ENCODE measurements at regions not wholly inside any gene's neighbourhood (a gene's known extent, or its start where the extent isn't known, plus 50 kb on each side); places are given as distances from the start of the nearest gene placed in this dataset.

DNA sequence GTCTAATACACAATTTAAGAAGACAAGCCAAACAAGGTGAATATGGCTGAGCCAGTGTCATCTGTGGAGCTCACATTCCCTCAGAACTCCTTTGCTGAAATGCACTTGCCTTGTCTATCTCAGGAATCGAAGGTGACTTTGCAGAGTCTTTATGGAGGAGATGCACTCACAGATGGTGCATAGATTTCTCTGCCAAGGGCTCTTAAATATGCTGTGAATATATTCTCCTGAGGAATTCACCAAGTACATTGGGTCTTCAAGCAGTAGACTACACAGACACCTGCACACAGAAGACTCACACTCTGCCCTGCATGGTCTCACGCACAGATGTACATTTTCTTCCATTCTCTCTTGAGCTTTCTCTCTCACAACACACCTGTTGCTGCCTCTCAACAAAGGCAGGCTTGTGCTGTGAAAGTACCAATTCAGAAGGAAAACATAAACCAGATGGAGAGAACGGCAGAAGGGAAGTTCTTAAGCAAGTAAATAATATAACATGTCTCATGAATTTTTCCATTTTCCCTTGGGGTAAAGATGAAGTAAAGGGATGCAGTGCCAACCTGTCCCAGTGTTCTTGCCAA, 174.7 kb downstream of the DLEU7 start:
- DNase-seq, result no peak

DNA sequence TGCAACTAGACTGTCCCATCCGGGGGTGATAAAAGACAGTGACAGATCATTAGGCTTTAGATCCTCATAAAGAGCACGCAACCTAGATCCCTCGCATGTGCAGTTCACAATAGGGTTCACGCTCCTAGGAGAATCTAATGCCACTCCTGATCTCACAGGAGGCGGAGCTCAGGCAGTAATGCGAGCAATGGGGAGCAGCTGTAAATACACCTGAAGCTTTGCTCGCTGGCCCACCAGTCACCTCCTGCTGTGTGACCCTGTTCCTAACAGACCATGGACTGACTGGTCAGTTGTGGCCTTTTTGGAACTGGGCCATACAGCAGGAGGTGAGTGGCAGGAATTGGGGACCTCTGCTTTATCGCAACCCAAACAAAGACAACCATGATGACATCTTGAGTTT, 173.2 kb downstream of the DLEU7 start:
- DNase-seq, result no peak

GRCh38 chr13:50670847-50671496, 172.5 kb downstream of the DLEU7 start:
- DNase-seq, result no peak

DNA sequence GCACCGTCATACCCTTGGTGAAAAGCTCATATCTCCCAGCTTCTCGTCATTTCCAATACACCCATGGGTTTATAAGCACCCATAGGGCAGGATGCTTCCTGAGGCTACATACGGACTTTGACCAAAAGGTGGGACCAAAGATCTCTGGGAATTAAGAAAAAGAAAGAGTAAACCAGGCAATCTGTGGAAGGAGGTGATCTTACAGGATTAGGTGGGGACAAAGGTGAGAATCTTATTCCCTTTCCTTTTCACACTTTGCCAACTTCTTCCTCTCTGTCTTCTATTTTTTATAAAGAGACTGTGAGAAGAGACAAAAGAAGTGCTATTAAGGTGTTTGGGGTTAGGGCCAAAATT, 172.0 kb downstream of the DLEU7 start:
- DNase-seq, result no peak

GRCh38 chr13:50672025-50672424, 171.5 kb downstream of the DLEU7 start:
- DNase-seq, result no peak

- no peak for DNase-seq
These were observed 167.8 kb downstream of the DLEU7 start for GRCh38 chr13:50675651-50676050.

DNA sequence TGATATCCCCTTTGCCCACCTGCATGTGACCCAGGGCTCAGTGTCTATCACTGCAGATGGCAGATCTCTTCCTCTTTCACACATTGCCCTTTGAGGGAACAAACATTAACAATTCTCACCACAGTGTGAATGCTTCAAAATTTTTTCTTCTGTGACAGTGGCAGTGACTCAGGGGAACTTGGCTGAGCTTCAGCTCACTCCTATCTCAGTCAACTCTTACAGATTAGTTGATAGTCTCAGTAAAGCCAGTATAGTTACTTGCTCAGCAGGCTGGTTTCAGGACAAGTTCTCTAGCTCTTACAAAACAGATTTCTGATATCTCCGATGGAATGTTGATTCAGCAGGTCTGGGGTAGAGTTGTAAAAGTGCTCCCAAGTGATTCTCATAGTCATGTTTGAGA, 166.9 kb downstream of the DLEU7 start:
- DNase-seq, result no peak

DNA sequence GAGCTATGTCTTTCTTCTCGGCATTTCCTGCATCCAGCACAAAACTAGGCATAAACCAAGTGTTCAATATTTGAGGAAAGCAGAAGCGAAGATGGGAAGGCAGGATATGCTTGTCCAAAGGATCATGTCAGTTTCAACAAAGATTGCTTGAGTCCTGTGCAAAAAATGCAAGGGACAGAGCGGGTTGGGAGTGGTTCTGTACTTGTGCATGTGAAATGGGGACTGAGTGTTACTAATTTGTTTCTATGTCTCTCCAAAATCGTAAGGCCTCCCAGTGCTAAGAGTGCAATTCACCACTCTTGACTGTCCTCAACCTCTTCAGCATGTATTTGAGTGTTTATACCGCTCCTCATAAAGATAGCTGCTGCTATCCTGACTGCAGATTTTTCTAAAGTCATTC, 166.2 kb downstream of the DLEU7 start:
- DNase-seq, result no peak

GRCh38 chr13:50677687-50678463, 165.6 kb downstream of the DLEU7 start:
- no peak for DNase-seq

DNA sequence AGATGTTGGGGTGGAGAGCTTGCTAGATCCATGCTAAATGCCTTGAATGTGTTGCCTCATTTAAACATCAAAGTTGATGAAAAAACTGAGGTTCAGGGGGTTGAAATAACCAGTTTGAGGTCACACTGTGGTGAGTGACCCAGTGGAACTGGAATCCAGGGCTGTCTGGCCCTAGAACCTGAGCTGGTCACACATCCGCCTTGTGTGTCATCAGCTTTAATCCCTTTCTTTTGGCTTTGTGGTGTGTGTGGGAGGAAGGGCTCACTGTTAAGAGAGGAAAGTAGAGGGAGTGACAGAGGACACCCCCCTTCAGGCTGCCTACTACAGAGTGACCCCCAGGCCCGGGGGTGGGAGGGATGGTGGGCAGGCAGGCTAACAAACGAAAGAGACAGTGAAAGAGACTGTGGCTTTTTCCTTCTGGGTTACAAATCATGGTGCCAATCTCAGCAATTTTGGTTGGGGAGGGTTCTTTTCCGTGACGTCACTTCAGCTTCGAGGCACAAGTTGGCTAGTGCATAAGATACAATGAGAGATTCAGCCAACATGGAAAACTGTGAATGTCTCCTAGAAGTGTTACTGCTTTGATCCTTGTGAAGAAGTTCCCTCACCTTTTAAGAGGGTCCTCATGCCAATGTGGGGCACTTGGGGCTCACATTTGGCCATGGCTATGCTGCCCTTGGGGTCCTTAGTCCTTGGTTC, 164.9 kb downstream of the DLEU7 start:
- DNase-seq, result no peak

- DNase-seq, result no peak
These were observed 164.2 kb downstream of the DLEU7 start for GRCh38 chr13:50679321-50679720.

DNA sequence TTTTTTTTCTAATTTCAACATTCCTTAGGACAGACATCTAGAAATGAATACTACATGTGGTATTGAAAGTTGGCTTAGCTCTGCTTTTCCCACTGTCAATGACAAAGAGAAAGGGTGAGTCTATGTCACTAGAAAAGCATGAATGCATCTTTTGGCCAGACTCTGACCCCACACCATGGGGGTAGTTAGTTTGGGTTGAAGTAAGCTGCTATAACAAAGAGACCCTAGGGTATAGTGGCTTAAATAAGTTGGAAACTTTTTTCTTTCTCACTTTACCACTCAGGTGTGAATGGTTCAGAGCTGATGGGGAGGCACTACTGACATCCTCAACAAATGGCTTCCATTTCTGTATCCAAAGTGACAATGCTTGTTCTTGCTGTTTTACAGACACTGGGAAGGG, 161.5 kb downstream of the DLEU7 start:
- DNase-seq, result no peak

DNA sequence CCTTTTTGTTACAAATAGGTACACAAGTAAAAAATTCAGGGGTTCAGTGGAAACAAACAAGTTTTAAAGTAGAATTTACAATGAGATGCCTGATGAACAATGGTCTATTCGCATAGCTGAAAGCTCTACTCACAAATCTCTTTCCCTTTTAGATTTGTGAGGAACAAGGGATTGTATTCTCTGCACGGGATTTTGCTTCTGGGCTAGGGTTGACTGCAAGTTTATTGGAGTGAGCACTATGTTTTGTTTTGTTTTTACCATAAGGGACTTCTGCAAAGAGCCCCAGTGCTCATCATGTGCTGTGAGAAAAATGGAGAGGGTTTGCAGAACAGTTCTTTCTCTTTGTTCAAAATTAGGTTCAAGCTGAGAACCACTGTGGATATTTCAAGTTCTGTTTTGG, 160.5 kb downstream of the DLEU7 start:
- DNase-seq, result no peak

- no peak for DNase-seq
These were observed 159.1 kb downstream of the DLEU7 start for GRCh38 chr13:50684366-50684765.

DNA sequence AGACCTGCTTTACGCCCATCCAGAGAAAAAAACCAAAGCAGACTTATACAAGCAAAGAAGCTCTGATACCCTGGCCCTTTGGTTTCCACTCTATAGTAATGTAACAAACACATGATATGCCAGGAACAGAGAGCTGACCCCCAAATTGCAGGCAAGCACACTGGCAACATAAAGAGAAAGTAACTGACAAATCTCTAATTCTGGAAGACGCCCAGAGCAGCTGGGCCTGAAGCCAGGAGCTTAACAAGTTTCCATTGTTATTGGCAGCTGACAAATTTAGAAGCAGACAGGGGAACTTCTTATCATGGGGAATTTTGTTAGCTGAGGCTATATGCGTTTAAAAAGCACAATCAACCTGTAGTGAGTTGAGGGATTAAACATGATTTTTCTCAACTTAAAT, 158.0 kb downstream of the DLEU7 start:
- no peak for DNase-seq

DNA sequence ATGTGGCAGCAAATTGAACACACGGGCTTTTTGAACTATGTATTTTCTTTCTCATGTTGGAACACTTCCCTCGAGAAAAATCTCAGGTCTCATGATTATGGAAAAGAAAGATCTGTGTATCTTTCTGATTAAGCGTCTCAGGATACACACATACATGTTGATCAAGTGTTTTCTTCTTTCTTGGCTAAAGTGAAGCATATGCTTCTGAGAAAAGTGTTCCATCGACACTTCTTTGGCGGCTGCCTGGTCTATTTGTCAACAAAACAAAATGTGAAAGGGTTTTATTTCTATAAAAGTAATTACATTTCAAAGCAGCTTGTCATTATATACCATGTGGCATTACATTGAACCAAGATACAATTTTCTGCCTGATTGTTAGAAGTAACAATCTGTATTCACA, 157.5 kb downstream of the DLEU7 start:
- DNase-seq, result no peak

DNA sequence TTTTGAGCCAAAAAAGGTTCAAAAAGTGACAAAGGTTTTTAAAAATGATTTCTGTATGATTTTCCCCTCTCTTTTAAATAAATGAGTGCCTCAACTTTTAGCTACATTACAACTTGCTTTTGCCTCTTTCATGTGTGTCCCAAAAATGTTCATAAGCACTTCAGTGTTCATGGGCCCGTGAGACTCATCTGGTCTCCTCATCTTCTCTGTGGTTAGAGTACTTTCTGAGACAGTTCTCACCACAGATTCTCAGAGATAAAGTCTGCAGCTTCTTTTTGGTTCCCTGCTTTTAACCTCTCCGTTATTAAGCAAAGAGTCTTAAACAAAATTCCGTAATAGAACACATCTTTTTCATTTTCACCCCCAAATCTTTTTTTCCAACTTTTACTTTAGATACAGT, 156.9 kb downstream of the DLEU7 start:
- DNase-seq, result no peak

DNA sequence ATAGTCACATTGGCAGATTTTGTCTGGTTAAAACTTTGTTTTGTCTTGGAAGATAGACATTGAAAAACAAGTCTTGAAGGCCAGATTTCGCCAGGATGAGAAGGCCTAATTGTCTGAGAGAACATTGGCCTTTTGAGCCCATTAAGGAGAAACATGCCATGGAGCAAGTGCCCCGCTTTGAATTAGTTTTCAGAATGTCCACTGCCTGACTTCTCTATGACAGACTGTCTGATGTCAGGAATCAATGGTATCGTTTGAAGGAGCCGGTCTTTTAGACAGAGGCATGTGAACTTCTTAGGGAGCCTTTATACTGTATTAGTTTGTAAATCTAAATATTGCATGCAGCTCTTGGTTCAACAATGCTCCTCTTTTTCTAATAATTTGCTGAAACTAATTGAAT, 155.9 kb downstream of the DLEU7 start:
- no peak for DNase-seq

DNA sequence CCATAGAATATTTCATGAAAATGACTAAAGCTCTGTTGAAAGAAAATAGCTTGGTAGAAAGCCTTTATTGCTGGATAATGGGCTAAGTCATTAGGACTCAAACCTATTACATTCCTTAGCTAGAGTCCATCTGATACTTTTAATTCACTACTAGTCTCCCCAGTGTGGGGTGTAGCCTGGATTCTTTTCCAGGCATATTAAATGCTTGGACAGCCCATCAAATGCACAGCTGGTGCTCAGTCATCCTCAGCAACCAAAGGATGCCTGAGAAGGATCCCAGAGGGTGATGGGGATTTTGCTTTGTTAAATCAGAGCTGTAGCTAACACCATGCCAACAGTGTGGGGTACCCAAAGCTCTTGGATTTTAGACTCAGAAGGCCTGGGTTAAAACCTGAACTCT, 153.5 kb downstream of the DLEU7 start:
- no peak for DNase-seq

DNA sequence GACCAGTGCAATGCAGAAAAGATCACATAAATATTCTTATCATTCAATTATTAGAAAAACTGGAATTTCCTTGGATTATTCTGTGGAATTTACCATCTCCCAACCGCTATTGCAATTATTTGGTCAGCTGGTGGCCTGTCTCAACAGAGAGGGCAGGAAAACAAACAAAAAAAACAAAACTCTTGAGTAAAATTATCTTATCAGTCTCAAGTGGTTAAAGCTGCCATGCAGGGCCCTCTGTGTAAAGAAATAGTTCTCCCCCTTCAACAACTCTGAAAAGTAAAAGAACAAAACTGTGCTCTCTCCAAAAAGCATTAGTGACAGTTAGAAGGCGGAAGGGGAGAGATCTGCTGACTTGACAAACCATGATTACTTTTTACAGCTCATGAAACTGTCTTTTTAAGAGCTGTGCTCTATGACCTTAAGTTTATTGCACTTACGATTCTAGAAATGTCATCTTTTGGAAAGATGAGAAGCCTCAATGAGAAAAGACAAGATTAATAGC, 152.3 kb downstream of the DLEU7 start:
- no peak for DNase-seq

DNA sequence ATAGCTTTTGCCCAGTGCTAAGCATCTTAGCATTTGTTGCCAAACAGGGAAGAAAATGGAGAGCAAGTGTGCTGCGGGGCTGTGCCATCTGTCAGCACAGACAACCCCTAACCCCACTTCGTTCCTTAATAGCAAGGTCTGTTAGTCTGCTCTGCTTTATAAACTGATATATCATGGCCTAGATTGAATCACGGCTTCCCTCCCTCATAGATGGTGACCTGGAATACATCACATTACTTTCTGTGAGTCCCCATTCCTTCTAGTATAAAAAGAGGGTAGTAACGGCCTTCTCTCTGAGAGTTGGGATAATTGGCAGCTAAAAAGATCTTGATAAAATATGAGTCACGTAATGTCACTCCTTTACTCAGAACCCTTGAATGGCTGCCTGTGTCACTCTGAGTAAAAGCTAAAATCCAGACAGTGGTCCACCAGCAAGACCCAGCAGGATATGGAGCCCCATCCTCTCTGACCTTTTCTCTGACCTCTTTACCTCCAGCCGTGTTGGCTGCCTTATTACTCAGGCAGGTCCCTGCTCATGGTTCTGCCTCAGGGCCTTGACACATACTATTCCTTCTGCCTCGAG, 151.7 kb downstream of the DLEU7 start:
- DNase-seq, result no peak

DNA sequence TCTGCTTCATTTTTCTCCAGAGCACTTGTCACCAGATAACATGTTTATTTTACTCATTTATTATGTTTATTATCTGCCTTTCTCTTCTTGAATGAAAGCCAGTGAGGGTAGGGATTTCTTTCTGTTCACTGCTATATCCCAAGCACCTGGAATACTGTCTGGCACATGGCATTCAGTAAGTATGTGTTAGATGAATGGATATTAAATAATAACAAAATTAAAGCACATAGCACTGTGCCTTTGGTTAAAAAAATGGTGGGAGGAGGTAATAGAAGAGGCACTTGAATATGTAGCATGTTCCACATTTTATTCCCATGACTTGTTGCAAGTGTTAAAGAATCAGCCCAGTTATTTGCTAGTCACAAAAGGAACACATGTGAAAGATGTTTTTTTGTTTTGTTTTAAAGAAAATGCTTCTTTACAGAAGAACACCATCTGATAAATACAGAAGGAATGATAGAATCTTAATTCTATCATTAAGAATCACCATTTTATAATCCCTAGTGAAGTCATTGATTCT, 151.0 kb downstream of the DLEU7 start:
- no peak for DNase-seq

DNA sequence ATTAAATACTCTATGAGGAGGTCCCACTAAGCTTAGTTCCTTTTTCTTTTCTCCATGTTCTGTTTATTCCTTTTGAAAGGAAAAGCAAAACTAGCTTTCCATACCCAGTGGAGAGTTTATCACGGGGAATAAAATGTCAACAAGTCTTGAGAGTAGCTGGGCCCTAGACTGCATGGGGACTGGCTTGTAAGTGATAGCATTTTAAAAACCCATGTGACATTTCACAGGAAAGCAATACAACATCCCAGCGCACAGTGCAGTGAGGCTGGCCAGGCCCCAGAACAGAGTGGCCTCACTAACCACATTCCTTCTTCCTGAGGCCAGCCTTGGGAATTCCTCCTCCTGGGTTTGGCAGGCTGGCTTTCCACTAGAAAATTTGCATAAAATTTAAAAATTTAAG, 149.8 kb downstream of the DLEU7 start:
- DNase-seq, result no peak
